Endodermal cell (in vitro differentiated cells): ENCODE measurements at regions not wholly inside any gene's neighbourhood (a gene's known extent, or its start where the extent isn't known, plus 50 kb on each side); places are given as distances from the start of the nearest gene placed in this dataset.

Experiments
- DNase-seq: peaks from one replicate; pipeline ENCODE4 v3.0.0-alpha.2; 2017
- H3K27ac ChIP-seq: 2 replicates; pipeline ENCODE4 v1.5.1; 2013; ENCODE audit warnings: mild to moderate bottlenecking, low read depth, low read length, moderate library complexity
- H3K27me3 ChIP-seq: 2 replicates; pipeline ENCODE4 v1.6.1; 2013; ENCODE audit warnings: mild to moderate bottlenecking, low read length, moderate library complexity; ENCODE audit not compliant: insufficient read depth, control insufficient read depth, poor library complexity, severe bottlenecking
- H3K36me3 ChIP-seq: 2 replicates; pipeline ENCODE4 v1.7.0; 2013; ENCODE audit warnings: mild to moderate bottlenecking, low read length, moderate library complexity; ENCODE audit not compliant: control insufficient read depth, insufficient read depth
- H3K4me1 ChIP-seq: one replicate; pipeline ENCODE4 v1.7.0; 2013; ENCODE audit warnings: low read length; ENCODE audit not compliant: control insufficient read depth, insufficient read depth
- H3K4me3 ChIP-seq: 2 replicates; pipeline ENCODE4 v1.5.1; 2013; ENCODE audit warnings: mild to moderate bottlenecking, low read length, moderate library complexity
- H3K9ac ChIP-seq: 2 replicates; pipeline ENCODE4 v1.6.1; 2013; ENCODE audit warnings: mild to moderate bottlenecking, low read length, moderate library complexity; ENCODE audit not compliant: poor library complexity, severe bottlenecking; ENCODE audit errors: extremely low read depth
- H3K9me3 ChIP-seq: 2 replicates; pipeline ENCODE4 v1.6.1; 2013; ENCODE audit warnings: mild to moderate bottlenecking, low read length, moderate library complexity; ENCODE audit not compliant: control insufficient read depth
- H3K27ac Mint-ChIP-seq: 2 replicates; pipeline ENCODE4 v1.8.0; 2020; ENCODE audit warnings: mixed read lengths
- H3K27me3 Mint-ChIP-seq: 2 replicates; pipeline ENCODE4 v1.8.0; 2021; ENCODE audit warnings: mild to moderate bottlenecking, mixed read lengths; ENCODE audit not compliant: insufficient read depth
- H3K36me3 Mint-ChIP-seq: 2 replicates; pipeline ENCODE4 v1.8.0; 2020; ENCODE audit warnings: low read depth, mixed read lengths
- H3K4me1 Mint-ChIP-seq: 2 replicates; pipeline ENCODE4 v1.8.0; 2020; ENCODE audit warnings: mixed read lengths
- H3K4me3 Mint-ChIP-seq: 2 replicates; pipeline ENCODE4 v1.8.0; 2020; ENCODE audit warnings: mild to moderate bottlenecking, moderate library complexity, mixed read lengths
- H3K9me3 Mint-ChIP-seq: 2 replicates; pipeline ENCODE4 v1.8.0; 2020; ENCODE audit warnings: mild to moderate bottlenecking, mixed read lengths
- WGBS, 2 experiments: methylation state at CpG; one replicate each; pipeline versions ENCODE4 v1.1.5 to v1.1.7; 2013; ENCODE audit warnings: missing lambda C conversion rate in 2 of 2, mixed read lengths in 1 of 2; ENCODE audit not compliant: insufficient coverage in 1 of 2, insufficient read length in 1 of 2; 5-methylcytosine and 5-hydroxymethylcytosine counted together
- TF ChIP-seq, protein P1 (sequence below): fragments of 200-600 bp; sonication (generic); conservative IDR thresholded peaks from 2 replicates; pipeline ENCODE4 v1.5.0; 2021; ENCODE audit warnings: antibody characterized with exemption, mild to moderate bottlenecking

- peaks cover 4% of the 10 kb centered on the region for H3K27me3 Mint-ChIP-seq
- DNase-seq: no peak
- Histone ChIP-seq H3K4me3 (no peak overlapping the region), H3K27ac (no peak overlapping the region), H3K36me3 (no peaks in the 10 kb centered on the region), H3K9me3 (no peaks in the 10 kb centered on the region), H3K9ac (no peak overlapping the region), H3K27me3 (peaks cover 4% of the 10 kb centered on the region), H3K4me1 (no peaks in the 10 kb centered on the region)
- H3K27ac Mint-ChIP-seq: no peak overlapping the region
- 86 to 90% methylated on average over 1 to 2 of the region's 2 CpGs for WGBS, 2 experiments
- no peaks in the 10 kb centered on the region for H3K36me3 Mint-ChIP-seq
- H3K4me3 Mint-ChIP-seq: no peak overlapping the region
- peaks cover 4% of the 10 kb centered on the region for H3K9me3 Mint-ChIP-seq
- TF ChIP-seq, protein P1, sequence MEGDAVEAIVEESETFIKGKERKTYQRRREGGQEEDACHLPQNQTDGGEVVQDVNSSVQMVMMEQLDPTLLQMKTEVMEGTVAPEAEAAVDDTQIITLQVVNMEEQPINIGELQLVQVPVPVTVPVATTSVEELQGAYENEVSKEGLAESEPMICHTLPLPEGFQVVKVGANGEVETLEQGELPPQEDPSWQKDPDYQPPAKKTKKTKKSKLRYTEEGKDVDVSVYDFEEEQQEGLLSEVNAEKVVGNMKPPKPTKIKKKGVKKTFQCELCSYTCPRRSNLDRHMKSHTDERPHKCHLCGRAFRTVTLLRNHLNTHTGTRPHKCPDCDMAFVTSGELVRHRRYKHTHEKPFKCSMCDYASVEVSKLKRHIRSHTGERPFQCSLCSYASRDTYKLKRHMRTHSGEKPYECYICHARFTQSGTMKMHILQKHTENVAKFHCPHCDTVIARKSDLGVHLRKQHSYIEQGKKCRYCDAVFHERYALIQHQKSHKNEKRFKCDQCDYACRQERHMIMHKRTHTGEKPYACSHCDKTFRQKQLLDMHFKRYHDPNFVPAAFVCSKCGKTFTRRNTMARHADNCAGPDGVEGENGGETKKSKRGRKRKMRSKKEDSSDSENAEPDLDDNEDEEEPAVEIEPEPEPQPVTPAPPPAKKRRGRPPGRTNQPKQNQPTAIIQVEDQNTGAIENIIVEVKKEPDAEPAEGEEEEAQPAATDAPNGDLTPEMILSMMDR: no peak
- no peaks in the 10 kb centered on the region for H3K4me1 Mint-ChIP-seq
These were observed 321.0 kb downstream of the ACTL7B start for GRCh38 chr9:108534741-108535140.

- Mint-ChIP-seq H3K4me1 (no peaks in the 10 kb centered on the region), H3K4me3 (no peak overlapping the region), H3K36me3 (no peaks in the 10 kb centered on the region), H3K27ac (no peak overlapping the region), H3K9me3 (peaks cover 4% of the 10 kb centered on the region), H3K27me3 (peaks cover 2% of the 10 kb centered on the region)
- Histone ChIP-seq H3K9me3 (no peaks in the 10 kb centered on the region), H3K27me3 (peaks cover 30% of the 10 kb centered on the region), H3K4me1 (no peaks in the 10 kb centered on the region), H3K36me3 (no peaks in the 10 kb centered on the region), H3K4me3 (no peak overlapping the region), H3K27ac (no peak overlapping the region), H3K9ac (no peak overlapping the region)
- TF ChIP-seq, protein P1: no peak
- 94 to 95% methylated on average over 15 to 29 of the region's 29 CpGs for WGBS, 2 experiments
- no peak for DNase-seq
These were observed 325.6 kb downstream of the ACTL7B start for GRCh38 chr9:108530141-108530540.

DNA sequence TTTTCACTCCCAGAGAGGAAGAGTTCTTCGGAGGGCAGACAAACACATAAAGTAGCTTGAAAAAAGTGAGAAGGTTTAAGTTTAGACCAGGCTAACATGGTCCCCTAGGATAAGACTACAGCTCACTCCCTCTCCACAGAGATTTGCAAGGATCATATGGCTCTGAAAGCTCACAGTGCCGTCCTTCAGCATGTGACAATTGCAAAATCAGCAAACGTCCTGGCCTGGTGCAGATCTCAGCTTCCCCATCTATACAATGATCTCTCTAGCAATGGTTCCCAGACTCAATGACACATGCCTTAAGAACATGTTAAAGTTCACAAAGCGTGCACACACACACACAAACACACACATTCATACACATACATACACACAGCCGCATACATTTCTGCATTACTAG, 327.6 kb downstream of the ACTL7B start:
- Histone ChIP-seq H3K9me3 (no peaks in the 10 kb centered on the region), H3K9ac (no peak overlapping the region), H3K4me3 (no peak overlapping the region), H3K4me1 (no peaks in the 10 kb centered on the region), H3K27me3 (peaks cover 29% of the 10 kb centered on the region), H3K27ac (no peak overlapping the region), H3K36me3 (no peaks in the 10 kb centered on the region)
- H3K4me1 Mint-ChIP-seq: no peaks in the 10 kb centered on the region
- H3K4me3 Mint-ChIP-seq: no peak overlapping the region
- no peak overlapping the region for H3K27ac Mint-ChIP-seq
- 88 to 100% methylated on average over 4 to 5 of the region's 5 CpGs for WGBS, 2 experiments
- H3K36me3 Mint-ChIP-seq: no peaks in the 10 kb centered on the region
- peaks cover 2% of the 10 kb centered on the region for H3K27me3 Mint-ChIP-seq
- no peak for DNase-seq
- TF ChIP-seq, protein P1: no peak
- peaks cover 4% of the 10 kb centered on the region for H3K9me3 Mint-ChIP-seq
